GM21515 (cell line): ENCODE measurements at regions not wholly inside any gene's neighbourhood (a gene's known extent, or its start where the extent isn't known, plus 50 kb on each side); places are given as distances from the start of the nearest gene placed in this dataset.

Experiments
- ATAC-seq: cut with Tn5 transposase; IDR thresholded peaks from one replicate; pipeline ENCODE4 v1.9.1; 2021; ENCODE audit not compliant: unreplicated experiment

GRCh38 chr10:78357141-78358063, 323.7 kb downstream of the RPS24 start:
- no peak for ATAC-seq

GRCh38 chr10:78358351-78358750, 324.7 kb downstream of the RPS24 start:
- no peak for ATAC-seq

- no peak for ATAC-seq
Observed at GRCh38 chr10:78358982-78359381, 325.3 kb downstream of the RPS24 start.

- no peak for ATAC-seq
Observed at GRCh38 chr10:78359640-78360091, 326.0 kb downstream of the RPS24 start.

GRCh38 chr10:78360284-78360683, 326.6 kb downstream of the RPS24 start:
- ATAC-seq = no peak

- no peak for ATAC-seq
Observed at GRCh38 chr10:78361031-78361430, 327.4 kb downstream of the RPS24 start.

GRCh38 chr10:78362406-78363022, 328.9 kb downstream of the RPS24 start:
- no peak for ATAC-seq

GRCh38 chr10:78363190-78363589, 329.5 kb downstream of the RPS24 start:
- ATAC-seq = no peak

- no peak for ATAC-seq
Observed at GRCh38 chr10:78365694-78366093, 332.0 kb downstream of the RPS24 start.

GRCh38 chr10:78366663-78367411, 333.2 kb downstream of the RPS24 start:
- no peak for ATAC-seq

GRCh38 chr10:78367751-78368150, 334.1 kb downstream of the RPS24 start:
- no peak for ATAC-seq

GRCh38 chr10:78371136-78371535, 337.5 kb downstream of the RPS24 start:
- ATAC-seq = no peak

- ATAC-seq = no peak
Observed at GRCh38 chr10:78372806-78373205, 339.1 kb downstream of the RPS24 start.

GRCh38 chr10:78374331-78375028, 340.8 kb downstream of the RPS24 start:
- no peak for ATAC-seq

- ATAC-seq = no peak
Observed at GRCh38 chr10:78375854-78376785, 342.5 kb downstream of the RPS24 start.

GRCh38 chr10:78377356-78377755, 343.7 kb downstream of the RPS24 start:
- ATAC-seq = no peak

- no peak for ATAC-seq
Observed at GRCh38 chr10:78378192-78378591, 344.5 kb downstream of the RPS24 start.

GRCh38 chr10:78381107-78381506, 347.4 kb downstream of the RPS24 start:
- ATAC-seq = no peak

GRCh38 chr10:78382047-78382446, 348.4 kb downstream of the RPS24 start:
- no peak for ATAC-seq

- ATAC-seq = no peak
Observed at GRCh38 chr10:78382772-78383171, 349.1 kb downstream of the RPS24 start.
